ENCODE measurements at regions not wholly inside any gene's neighbourhood (a gene's known extent, or its start where the extent isn't known, plus 50 kb on each side); places are given as distances from the start of the nearest gene placed in this dataset.
"Not testable (repeated sequence)": the region's sequence is repeated elsewhere in the genome, so short reads cannot be mapped to it uniquely, and the experiment has no call there.

GRCh38 chr1:195748969-195749368, 859.3 kb downstream of the KCNT2 start:
- DNase-seq (ENCODE audit: low read depth in 2 of 2), result no peak

- DNase-seq (ENCODE audit: low read depth in 2 of 2), result no peak
Observed at GRCh38 chr1:195745189-195746010, 862.8 kb downstream of the KCNT2 start.

GRCh38 chr1:195744256-195744655, 864.0 kb downstream of the KCNT2 start:
- no peak for DNase-seq (ENCODE audit: low read depth in 2 of 2)

GRCh38 chr1:195740862-195741261, 867.4 kb downstream of the KCNT2 start:
- DNase-seq (ENCODE audit: low read depth in 2 of 2), result no peak

GRCh38 chr1:195738966-195739650, 869.1 kb downstream of the KCNT2 start:
- DNase-seq (ENCODE audit: low read depth in 2 of 2), result no peak

- no peak for DNase-seq (ENCODE audit: low read depth in 2 of 2)
Observed at GRCh38 chr1:195735140-195735539, 873.1 kb downstream of the KCNT2 start.

- DNase-seq (ENCODE audit: low read depth in 2 of 2), result no peak
Observed at GRCh38 chr1:195733826-195734225, 874.4 kb downstream of the KCNT2 start.

GRCh38 chr1:195733408-195733807, 874.8 kb downstream of the KCNT2 start:
- no peak for DNase-seq (ENCODE audit: low read depth in 2 of 2)

- no peak for DNase-seq (ENCODE audit: low read depth in 2 of 2)
Observed at GRCh38 chr1:195731385-195731784, 876.9 kb downstream of the KCNT2 start.

- DNase-seq (ENCODE audit: low read depth in 2 of 2), result no peak
Observed at GRCh38 chr1:195723796-195724194, 884.4 kb downstream of the KCNT2 start.

- DNase-seq (ENCODE audit: low read depth in 2 of 2), result not testable (repeated sequence)
Observed at GRCh38 chr1:195722852-195723795, 885.1 kb downstream of the KCNT2 start.

- DNase-seq (ENCODE audit: low read depth in 2 of 2), result not testable (repeated sequence)
Observed at GRCh38 chr1:195722146-195722545, 886.1 kb downstream of the KCNT2 start.

- DNase-seq (ENCODE audit: low read depth in 2 of 2), result no peak
Observed at GRCh38 chr1:195721210-195721971, 886.8 kb downstream of the KCNT2 start.

- DNase-seq (ENCODE audit: low read depth in 2 of 2), result no peak
Observed at GRCh38 chr1:195717651-195718050, 890.6 kb downstream of the KCNT2 start.

- DNase-seq (ENCODE audit: low read depth in 2 of 2), result no peak
Observed at GRCh38 chr1:195715652-195716051, 892.6 kb downstream of the KCNT2 start.

- no peak for DNase-seq (ENCODE audit: low read depth in 2 of 2)
Observed at GRCh38 chr1:195714248-195714647, 894.0 kb downstream of the KCNT2 start.

- no peak for DNase-seq (ENCODE audit: low read depth in 2 of 2)
Observed at GRCh38 chr1:195709821-195710220, 898.4 kb downstream of the KCNT2 start.

GRCh38 chr1:195704028-195704427, 904.2 kb downstream of the KCNT2 start:
- DNase-seq (ENCODE audit: low read depth in 2 of 2), result no peak

GRCh38 chr1:195701149-195701548, 907.1 kb downstream of the KCNT2 start:
- no peak for DNase-seq (ENCODE audit: low read depth in 2 of 2)

GRCh38 chr1:195697130-195697529, 911.1 kb downstream of the KCNT2 start:
- no peak for DNase-seq (ENCODE audit: low read depth in 2 of 2)

- no peak for DNase-seq (ENCODE audit: low read depth in 2 of 2)
Observed at GRCh38 chr1:195686764-195687163, 921.5 kb downstream of the KCNT2 start.
